ENCODE measurements at regions not wholly inside any gene's neighbourhood (a gene's known extent, or its start where the extent isn't known, plus 50 kb on each side); places are given as distances from the start of the nearest gene placed in this dataset.

- no peak overlapping the region for H2AFZ ChIP-seq (ENCODE audit: low read depth)
- TF ChIP-seq TEAD4 (IDR thresholded peaks at IDR 0.05; ENCODE audit: borderline replicate concordance, insufficient read depth) (no peak), ELF1 (IDR thresholded peaks at IDR 0.05) (no peak), USF1 (IDR thresholded peaks at IDR 0.05; ENCODE audit: borderline replicate concordance, low read depth) (no peak), FOSL2 (IDR thresholded peaks at IDR 0.05; ENCODE audit: borderline replicate concordance, low read depth) (no peak), CHD2 (IDR thresholded peaks at IDR 0.05; ENCODE audit: low read length, partially characterized antibody) (no peak), REST (IDR thresholded peaks at IDR 0.05; ENCODE audit: low read depth, low read length) (no peak), RCOR1 (IDR thresholded peaks at IDR 0.05; ENCODE audit: low read length) (no peak), POLR2AphosphoS5 (IDR thresholded peaks at IDR 0.05; ENCODE audit: low read depth, low read length) (no peak), EP300 (IDR thresholded peaks at IDR 0.05; ENCODE audit: borderline replicate concordance in 1 of 2, low read depth in 1 of 2, low read length in 1 of 2) (no peak), CTCF (IDR thresholded peaks at IDR 0.05) (no peak), ZBTB33 (IDR thresholded peaks at IDR 0.05; ENCODE audit: borderline replicate concordance, low read depth) (no peak), TAF1 (IDR thresholded peaks at IDR 0.05; ENCODE audit: borderline replicate concordance, low read depth, low read length) (no peak), NRF1 (IDR thresholded peaks at IDR 0.05; ENCODE audit: low read depth, low read length) (no peak), FOXM1 (IDR thresholded peaks at IDR 0.05; ENCODE audit: low read depth) (no peak), EZH2phosphoT487 (IDR thresholded peaks at IDR 0.05; ENCODE audit: borderline replicate concordance, low read depth) (no peak), USF2 (IDR thresholded peaks at IDR 0.05; ENCODE audit: borderline replicate concordance, low read depth, low read length) (no peak), RFX5 (IDR thresholded peaks at IDR 0.05; ENCODE audit: low read length) (no peak)
- no peak overlapping the region for H3K9ac ChIP-seq
- no peaks in the 10 kb centered on the region for H3F3A ChIP-seq (replicated peaks; ENCODE audit: insufficient read depth)
- H3K9me2 ChIP-seq: no peaks in the 10 kb centered on the region
- no peak for DNase-seq
- no peaks in the 10 kb centered on the region for H3K9me3 ChIP-seq
- H3K27ac ChIP-seq (ENCODE audit: low read depth in 2 of 2, low read length in 1 of 2): no peak overlapping the region
- H4K20me1 ChIP-seq (ENCODE audit: insufficient read depth): no peaks in the 10 kb centered on the region
- H3K36me3 ChIP-seq (replicated peaks in 1 of 2; ENCODE audit: control insufficient read depth in 1 of 2, insufficient read depth in 2 of 2, low read length in 1 of 2): no peaks in the 10 kb centered on the region
- H3K27me3 ChIP-seq (ENCODE audit: insufficient read depth): no peaks in the 10 kb centered on the region
- POLR2A ChIA-PET: no interaction called here
- WGBS (ENCODE audit: low lambda C conversion rate): 23% methylated on average over 5 of the region's 5 CpGs
- CTCF ChIA-PET: interaction anchor here (0.6 to 1.4 kb wide), 4 partner anchors 31 to 1544 kb away, joined by 3 to 4 read pairs (median 4); no protein-coding TSS in a partner anchor
- H3K79me2 ChIP-seq (ENCODE audit: insufficient read depth): no peaks in the 10 kb centered on the region
- H3K4me2 ChIP-seq: no peak overlapping the region
- no peaks in the 10 kb centered on the region for H3K4me1 ChIP-seq (ENCODE audit: control insufficient read depth in 1 of 2, insufficient read depth in 2 of 2, low read depth in 1 of 2, low read length in 1 of 2)
- no peak overlapping the region for H3K4me3 ChIP-seq (ENCODE audit: low read depth in 2 of 2, low read length in 1 of 2)
These were observed 137.5 kb downstream of the SNX10 start for GRCh38 chr7:26429168-26429567.

All from SK-N-SH (cell line).